ENCODE measurements at regions not wholly inside any gene's neighbourhood (a gene's known extent, or its start where the extent isn't known, plus 50 kb on each side); places are given as distances from the start of the nearest gene placed in this dataset.
"Not testable (repeated sequence)": the region's sequence is repeated elsewhere in the genome, so short reads cannot be mapped to it uniquely, and the experiment has no call there.

DNA sequence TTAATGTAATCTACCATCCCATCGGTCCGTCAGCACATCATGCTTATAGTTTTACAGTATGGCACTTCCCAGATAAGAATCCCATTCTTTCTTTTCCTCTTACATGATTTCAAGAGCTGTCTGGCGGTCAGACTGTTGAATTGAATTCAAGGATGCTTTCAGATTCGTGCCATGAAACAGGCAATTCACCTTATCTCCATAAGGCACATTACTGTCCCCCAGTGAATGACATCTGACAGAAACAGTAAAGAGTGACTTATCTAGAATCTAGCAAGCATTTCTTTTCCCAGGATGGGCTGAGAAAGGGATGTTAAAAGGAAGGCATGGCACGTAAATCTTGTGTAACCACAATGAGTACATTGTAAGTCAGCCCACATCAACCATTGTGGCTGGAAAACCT, 61.1 kb upstream of the SEM1 start:
- no peak for DNase-seq

DNA sequence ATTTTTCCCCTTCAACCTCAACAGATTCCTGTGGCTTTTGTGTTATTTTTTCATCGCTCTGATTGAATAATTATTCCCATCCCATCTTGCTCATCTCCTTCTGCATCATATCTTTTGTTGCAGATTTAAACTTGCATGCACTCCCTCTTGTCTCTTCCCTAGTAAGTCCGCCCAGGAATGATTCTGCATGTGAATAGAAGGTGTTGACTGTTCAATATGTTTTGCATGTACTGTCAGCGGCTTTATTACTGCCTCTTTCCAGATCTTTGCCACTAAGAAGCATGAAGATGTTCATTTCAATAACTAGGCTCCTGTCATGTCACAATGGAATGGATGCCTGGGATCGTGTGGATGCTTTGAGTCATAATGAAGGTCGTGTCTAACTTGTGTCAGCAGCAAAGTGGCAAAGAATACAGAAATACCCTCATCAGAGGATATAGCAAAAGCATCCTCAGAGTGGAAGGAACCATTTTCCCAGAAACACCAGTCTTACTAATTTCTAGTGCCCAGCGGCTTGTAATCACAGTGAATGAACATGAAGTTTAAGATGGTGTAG, 62.6 kb upstream of the SEM1 start:
- no peak for DNase-seq

DNA sequence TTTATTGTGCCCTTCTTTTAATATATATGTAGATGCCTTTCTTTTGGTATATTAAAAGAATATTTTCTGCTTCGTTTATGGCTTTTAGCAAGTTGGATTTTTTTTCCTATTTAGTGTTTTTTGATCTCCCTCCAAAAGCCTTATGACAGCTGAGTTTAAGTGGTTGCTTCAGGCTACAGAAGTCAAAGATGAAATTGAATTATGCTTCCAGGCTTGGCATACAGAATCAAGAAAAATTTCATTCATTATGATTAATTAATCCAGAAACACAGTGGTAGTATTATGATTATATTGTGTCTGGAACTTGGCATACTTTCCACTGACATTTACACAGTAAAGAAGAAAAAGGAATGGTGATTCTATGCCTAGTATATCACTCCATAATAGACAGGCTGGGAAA, 63.8 kb upstream of the SEM1 start:
- no peak for DNase-seq

DNA sequence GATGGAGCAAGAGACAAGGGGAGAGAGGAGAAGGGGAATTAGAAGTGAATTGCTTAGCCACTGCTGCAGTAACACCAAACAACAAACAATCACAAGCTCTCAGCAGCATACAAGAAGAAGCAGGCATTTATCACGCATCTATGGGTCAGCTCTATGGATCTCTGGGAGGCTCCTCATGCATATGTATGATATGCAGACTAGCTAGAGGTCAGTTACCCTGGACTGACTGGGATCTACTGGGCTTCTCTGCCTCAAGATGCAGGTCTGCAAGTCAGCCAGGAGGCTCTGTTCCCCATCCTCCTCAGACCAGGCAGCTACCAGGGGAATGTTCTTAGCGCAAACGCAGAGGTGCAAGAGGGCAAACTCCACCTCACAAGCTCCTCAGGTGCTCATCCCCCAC, 64.7 kb upstream of the SEM1 start:
- no peak for DNase-seq

DNA sequence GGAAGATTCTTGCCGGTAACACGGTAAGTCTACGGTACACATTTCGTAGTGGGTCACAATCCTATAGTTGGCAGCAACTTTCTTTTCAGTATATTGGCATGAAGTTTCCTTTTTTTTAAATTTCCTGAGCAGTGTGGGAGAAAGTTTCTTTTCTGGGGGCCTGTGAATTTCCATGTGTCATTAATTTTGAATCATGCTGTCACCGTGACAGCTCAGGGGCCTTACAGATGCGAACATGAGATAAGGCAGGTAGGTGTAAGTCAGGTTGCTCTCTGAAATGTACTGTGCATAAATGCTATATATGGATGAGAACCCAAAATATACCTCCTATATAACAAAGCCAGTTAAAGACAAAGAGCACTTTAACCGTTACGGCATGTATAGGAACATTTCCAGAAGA, 65.4 kb upstream of the SEM1 start:
- no peak for DNase-seq

DNA sequence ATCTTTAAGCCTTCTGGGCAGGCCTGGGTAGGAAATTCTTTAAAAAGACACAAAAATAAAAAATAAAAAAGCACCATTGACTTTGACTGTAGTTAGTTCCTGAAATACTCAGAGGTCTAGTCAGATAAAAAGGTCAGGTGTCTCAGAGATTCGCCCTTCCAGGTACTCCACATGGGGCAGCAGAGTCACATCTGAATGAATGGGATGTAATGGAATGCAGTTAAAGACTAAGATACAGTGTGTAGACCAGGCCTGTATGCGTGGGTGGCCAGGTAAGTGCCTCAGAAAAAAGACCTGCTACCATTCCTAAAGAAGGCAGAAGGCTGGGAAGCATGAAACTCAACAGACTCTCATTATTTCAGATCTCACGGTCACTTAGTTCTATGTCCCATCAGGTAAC, 68.6 kb upstream of the SEM1 start:
- DNase-seq, result no peak

DNA sequence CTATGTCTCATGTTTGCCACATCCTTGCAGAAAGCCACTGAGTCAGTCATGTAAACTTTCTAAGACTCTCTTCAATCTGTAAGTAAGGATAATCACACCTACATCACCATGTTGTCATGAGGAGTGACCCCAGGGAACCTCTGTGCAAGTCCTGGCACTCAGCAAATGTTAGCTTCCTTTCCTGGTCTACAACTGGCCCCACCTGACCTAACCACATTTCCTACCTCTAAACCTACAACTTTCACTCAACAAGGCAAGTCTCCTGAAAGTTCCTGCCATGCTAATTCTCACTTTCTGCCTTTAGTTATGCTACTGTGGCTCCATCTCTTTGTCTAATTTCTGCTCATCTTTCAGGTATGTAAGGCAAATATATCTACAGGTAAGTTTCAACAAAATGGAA, 72.3 kb upstream of the SEM1 start:
- no peak for DNase-seq

DNA sequence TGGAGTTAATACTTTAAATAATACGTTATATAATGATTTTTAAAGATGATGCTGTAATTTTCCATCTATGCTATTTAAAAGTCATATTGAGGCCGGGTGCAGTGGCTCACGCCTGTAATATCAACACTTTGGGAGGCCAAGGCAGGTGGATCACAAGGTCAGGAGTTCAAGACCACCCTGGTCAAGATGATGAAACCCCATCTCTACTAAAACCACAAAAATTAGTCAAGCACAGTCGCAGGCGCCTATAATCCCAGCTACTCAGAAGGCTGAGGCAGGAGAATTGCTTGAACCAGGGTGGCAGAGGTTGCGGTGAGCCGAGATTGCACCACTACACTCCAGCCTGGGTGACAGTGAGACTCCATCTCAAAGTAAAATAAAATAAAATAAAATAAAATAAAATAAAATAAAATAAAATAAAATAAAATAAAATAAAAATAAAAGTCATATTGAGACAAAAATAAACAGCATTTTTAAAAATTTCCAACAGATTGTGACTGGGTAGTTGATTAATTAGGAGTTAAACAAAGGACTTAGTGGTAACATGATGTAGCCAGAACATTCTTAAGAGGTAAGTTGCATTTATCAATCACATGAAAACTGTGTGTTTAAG, 73.1 kb upstream of the SEM1 start:
- not testable (repeated sequence) for DNase-seq

DNA sequence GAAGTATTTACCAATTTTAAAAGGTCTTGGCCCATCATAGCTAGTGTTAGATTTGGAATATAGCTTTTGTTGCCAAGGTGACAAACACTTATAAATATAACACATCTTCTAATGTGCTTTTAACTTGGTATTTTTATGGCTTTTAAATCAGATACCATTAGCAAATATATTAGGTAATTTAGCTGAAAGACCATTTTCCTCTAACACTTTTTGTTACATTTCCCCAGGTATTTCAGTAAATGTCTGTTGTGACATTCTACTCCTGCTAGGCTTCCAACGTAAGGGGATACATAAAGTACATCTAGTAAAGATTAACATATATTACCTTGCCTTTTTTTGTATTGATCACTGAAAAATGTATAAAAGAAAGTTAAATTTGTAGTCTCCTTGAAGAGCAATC, 75.0 kb upstream of the SEM1 start:
- DNase-seq, result no peak

DNA sequence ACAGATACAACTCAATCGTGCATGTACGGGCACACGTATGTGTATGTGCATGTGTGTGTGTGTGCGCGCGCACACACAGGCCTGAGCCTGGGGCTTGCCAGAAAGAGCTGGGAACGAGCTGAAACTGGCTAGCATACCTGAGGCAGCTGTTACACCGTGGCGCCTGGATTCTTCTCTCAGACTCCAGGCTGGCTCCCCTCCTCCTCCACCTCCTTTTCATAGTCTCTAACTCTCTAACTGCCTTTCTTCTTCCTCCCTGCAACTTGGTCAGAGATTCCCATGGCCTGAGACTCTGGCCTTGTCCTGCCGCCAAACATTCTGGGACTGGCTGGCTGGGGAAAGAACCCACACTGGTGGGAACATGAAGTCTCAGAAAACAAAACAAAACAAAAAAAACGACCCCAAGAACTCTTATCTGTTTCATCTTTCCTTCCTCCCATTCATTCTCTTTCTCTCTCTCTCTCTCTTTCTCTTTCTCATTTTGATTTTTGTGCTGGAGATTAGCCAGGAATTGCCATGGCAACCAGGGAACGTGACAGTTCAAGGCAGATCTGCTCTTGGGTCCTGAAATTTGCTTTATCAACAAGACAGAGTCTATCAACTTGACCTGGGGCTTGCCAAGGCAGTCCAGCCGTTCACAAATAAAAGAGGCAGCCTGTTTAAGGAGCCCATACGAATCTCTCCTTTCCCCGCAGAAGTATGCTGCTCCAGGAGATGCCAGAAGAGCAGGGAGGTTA, 76.8 kb upstream of the SEM1 start:
- DNase-seq, result no peak

DNA sequence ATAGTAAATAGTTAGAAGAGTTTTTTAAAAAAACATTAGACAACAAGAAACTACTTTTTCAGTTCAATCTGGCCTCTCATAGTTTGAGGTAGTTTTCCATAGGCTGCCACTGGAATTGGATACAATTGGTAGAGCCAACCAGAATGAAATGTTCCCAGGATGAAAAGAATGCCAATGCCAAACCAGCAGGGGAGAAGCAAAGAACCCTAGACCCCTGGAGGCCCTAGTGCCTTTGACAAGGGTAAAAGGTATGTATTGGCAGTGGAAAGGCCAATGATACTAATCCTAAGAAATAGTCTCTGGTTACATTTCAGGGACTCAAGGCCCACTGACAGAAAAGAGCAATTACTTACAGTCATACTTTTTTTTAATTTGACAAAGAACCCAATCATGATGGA, 77.4 kb upstream of the SEM1 start:
- no peak for DNase-seq

DNA sequence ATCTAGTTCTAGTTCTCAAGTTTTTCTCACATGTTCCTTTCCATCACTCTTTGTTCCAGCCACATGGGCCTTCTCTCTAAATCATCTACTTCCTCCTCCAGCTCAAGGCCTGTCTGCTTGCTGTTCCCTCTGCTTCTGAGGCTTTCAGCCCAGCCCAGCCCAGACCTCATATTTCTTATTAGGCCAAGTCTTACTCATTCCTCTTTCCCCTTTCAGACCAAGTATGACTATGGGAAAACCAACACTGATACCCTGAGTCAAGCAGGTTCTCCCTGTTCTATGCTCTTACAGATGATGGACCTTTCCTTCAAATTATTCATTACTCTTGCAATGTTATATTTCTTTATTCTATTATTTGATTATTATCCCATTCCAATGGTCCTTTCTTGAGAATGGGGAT, 80.3 kb upstream of the SEM1 start:
- DNase-seq, result no peak

DNA sequence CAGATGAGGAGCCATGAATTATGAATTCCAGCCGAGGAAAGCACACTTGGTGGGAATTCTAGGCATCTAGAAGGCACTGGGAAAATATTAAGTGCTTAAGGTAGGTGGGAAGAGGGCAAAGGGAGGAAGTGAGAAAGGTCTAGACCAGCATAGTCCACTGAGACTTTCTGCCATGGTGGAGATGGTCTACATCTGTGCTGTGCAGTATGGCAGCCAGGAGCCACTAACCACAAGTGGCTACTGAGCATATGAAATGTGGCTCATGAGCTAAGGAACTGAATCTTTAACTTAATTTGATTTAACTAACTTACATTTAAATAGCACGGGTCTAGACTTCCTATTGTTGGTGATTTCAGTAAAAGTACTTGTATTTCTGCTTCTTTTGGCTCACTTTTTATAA, 82.5 kb upstream of the SEM1 start:
- DNase-seq, result no peak

DNA sequence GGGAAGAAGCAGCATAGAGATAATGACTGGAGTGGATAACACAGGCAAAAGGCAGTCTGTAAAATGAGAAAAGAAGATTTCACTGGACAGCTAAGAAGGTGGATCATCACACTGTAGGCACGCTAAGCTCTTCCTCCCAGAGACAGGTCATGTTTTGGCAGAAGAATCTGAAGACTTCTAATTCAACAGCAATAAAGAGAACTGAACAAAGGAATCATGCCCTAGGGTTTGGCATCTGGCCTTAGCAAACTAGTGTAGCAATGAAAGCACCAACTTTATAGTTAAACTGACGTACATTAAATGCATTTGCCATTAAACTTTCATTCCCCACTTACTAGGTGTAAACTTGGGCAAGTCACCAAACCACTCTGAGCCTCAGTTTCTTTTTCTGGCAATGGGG, 84.4 kb upstream of the SEM1 start:
- DNase-seq, result no peak

DNA sequence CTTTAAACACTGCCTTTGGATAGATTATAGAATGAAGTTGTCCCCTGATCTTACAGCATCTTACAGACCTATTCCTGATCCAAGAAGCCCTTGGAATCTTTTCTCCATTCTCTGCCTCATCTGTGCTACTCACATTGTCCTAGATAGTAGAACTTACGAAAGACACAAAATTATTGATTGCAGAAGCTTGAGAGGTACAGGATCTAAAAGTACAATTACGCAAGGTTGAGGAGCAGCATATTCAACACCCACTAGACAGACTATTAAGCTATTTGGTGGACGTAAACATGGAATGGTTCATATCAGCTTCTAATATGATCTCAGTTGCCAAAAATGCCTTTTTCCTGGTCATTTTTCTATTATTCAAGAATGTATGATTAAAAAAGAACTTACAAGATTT, 90.5 kb upstream of the SEM1 start:
- DNase-seq, result no peak

DNA sequence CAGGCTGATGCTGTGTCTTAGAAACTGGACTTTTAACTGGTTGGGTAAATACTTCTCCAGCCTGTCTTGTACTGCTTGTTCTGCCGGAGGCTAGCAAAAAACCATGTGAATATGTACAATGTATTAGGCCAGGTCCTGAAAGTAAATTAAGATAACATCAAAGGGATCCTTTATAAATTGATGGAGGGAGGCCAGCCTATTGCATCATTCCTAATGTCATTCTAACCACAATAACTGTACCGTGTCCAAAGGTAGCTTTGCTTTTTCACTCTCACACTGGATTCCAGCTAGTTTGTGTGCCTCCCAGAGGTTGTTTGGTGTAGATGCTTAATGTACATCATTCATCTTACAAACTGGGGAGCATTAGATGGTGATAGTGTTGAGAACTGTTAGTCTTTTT, 91.2 kb upstream of the SEM1 start:
- DNase-seq, result no peak

DNA sequence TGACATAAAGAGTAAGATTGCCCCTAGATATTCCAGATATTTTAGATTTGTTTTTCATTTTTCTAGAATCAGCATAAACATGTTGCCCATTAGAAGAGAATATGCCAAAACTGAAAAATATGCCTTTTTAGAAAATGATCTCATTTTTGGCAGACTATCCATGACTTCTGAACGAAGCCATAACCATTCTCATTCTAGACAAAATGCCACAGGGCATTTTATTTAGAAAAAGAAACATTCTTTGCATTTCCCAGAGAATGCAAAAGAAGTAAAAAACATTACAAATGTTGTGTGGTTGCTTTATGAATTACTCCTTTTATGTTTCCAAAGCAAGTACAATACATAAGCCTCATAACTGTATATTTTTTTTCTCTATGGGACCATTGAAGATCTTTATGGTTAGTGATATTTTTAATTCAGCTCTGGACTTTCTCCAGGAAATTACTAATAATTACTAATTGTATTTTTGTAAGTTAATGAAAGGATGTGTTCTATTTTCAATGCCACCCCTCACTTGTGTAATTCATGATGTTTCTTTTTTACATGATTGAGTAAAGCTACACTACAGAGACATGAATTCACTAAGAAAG, 109.6 kb upstream of the SEM1 start:
- DNase-seq, result no peak

DNA sequence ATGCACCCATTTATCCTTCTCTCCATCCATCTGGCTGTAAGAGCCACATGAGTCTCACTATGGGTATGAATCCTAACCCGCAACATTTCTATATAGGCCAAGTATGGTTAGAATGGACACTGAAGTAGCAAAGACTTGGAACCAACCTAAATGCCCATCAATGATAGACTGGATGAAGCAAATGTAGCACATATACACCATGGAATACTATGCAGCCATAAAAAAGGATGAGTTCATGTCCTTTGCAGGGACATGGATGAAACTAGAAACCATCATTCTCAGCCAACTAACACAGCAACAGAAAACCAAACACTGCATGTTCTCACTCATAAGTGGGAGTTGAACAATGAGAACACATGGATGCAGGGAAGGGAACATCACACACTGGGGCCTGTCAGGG, 111.5 kb upstream of the SEM1 start:
- not testable (repeated sequence) for DNase-seq

DNA sequence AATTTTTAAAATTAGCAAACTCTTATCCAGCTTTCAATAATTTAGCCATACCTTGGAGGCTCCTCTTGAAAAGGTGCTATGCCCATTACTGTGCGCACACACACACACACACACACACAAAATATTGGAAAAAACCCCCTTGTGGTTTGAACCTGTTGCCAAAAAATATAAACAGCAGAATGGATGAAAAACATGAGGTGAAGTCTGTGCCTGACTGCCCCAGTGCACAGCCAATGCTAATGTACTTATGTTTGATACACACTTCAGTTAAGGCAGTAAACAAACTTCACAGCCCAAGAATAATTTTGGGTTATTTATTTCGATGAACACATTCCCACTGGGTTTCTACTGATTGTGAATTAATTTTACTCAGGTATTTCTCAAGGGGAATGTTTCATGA, 113.2 kb upstream of the SEM1 start:
- no peak for DNase-seq

DNA sequence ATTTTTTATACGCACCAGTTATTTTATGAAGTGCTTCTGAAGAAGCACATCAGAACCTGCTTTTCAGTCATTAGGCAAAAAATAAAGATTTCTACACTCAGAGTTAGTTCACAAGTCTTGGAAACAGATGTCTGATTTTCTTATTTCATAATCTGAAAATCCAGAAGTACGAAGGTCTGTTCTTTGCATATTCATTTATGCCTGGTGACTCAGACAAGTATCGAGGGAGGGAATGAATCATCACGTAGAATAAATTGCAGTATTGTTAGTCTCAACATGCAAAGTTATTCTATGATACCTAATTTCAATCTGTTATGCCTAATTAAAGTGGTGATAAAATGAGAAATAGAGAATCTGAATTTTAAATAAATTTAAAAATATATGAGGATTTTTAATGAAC, 113.6 kb upstream of the SEM1 start:
- DNase-seq, result no peak

DNA sequence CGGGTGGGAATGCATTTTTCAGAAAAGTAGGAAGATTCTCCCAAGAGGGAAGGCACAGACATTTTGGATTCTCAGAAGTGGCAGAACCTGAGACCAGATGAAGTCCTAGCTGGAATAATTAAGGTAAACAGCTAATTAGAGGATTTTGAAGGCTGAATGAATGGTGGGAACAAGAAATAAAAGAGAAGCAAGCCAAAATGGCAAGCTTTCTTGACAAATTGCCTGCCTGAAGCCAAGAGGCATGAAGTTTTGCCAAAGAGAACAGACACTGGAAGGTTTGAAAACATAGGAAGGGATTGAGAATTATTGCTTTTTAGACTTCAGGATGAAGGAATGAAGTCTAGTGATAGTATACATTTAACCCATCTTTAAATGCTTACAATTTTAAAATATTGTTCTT, 115.0 kb upstream of the SEM1 start:
- DNase-seq, result no peak

DNA sequence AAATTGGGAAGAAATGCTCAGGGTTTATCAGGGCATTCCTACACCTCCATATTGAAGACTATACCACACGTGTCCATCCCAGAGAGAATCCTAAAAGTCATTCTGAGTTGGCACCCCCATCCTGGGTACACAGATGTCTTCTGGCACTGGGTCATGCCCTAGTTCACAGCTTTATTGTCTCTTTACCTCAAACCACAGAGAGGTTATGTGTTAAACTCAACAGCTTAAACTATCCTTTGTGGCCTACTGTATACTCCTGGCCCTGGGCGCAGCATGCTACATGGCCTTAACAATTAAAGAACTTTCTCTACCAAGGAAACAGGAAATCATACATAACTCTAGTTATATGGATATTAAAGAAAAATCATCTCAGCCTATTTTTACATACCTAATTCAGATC, 115.6 kb upstream of the SEM1 start:
- DNase-seq, result no peak

DNA sequence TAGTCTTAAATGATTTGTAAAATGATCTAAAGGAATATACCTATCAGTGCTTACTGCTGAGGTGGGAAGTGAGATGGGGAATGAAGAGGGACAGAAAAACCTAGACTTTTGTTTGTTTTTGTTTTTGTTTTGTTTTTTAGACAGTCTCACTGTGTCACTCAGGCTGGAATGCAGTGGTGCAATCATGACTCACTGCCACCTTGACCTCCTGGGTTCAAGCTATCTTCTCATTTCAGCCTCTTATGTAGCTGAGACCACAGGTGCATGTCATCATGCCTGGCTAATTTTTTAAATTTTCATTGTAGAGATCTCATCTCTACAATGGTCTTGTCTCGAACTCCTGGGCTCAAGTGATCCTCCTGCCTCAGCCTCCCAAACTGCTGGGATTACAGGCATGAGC, 116.4 kb upstream of the SEM1 start:
- DNase-seq, result no peak

DNA sequence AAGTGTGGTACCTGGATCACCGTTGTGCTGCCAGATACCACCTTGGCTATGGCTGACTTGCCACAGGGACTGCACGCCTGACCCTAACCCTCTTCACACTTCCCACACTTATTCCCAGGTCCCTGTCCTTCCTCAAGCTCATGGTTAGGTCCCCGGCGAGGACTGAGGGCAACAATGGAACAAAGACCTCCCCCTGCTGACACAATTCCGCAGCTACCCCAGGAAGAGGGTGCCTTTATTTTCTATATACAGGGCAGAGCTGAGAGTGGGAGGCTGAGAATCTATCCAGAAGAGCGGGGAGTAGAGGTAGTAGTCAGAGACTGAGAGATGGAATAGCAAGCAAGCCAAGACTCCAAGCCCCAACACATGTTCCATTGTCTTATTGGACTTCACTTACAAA, 118.1 kb upstream of the SEM1 start:
- DNase-seq, result no peak

DNA sequence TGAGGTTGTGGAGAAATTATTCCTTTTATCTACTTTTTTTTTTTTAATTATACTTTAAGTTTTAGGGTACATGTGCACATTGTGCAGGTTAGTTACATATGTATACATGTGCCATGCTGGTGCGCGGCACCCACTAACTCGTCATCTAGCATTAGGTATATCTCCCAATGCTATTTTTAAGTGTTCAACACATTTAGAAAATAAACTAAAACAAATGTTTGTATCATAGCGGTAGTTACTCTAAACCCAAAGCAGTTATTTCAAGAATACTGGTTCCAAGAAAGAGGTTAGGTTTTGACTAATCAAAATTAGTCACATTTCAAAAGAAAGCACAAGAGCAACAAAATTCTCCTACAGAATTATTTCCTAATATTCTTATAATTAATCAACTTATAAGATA, 119.5 kb upstream of the SEM1 start:
- not testable (repeated sequence) for DNase-seq

Data from left hindlimb (tissue), 1 donor.